K562 (cell line): ENCODE measurements at regions not wholly inside any gene's neighbourhood (a gene's known extent, or its start where the extent isn't known, plus 50 kb on each side); places are given as distances from the start of the nearest gene placed in this dataset.

Source experiments
- ATAC-seq: fragments of 200-7000 bp; cut with Tn5 transposase; 3 replicates; pipeline ENCODE4 v1.9.1; 2020; ENCODE audit warnings: moderate library complexity
- BruUV-seq: library from RNA; stranded (reverse); fragments of 400-500 nt; replicated peaks from 2 replicates; lab custom pipeline; 2021; lab: Mats Ljungman, UMichigan
- CTCF ChIA-PET: fragments of 300-600 bp; formaldehyde crosslinking; extraction: SDS; loops from one replicate; lab custom pipeline; 2021; ENCODE audit warnings: low intra/inter-chr PET ratio; lab: Yijun Ruan, JAX
- POLR2A ChIA-PET: fragments of 300-600, 350-650 bp; sonication (Branson Sonifier 250); formaldehyde crosslinking; extraction: SDS; loops from one replicate; lab custom pipeline; 2021; ENCODE audit warnings: antibody characterized with exemption, inconsistent platforms; lab: Yijun Ruan, JAX
- DNase-seq, 4 experiments: peaks; one replicate each; pipeline versions ENCODE4 v3.0.0 to v3.0.0-alpha.2; 2011 to 2018; ENCODE audit warnings: low spot score in 3 of 4, mixed read lengths in 3 of 4; ENCODE audit errors: extremely low read depth in 1 of 4
- FAIRE-seq: peaks from 2 replicates; lab custom pipeline; 2011; peaks lifted over from hg19 to GRCh38; lab: Jason Lieb, UNC
- H2AFZ ChIP-seq: 2 replicates; pipeline ENCODE4 v1.6.0; 2011; ENCODE audit warnings: low read depth, low read length, control low read depth, inconsistent platforms
- H3K27ac ChIP-seq: fragments of 200-600 bp; 3 replicates; pipeline ENCODE4 v1.8.0; 2011; ENCODE audit warnings: low read depth, mild to moderate bottlenecking, control low read depth, inconsistent platforms, low read length, moderate library complexity, mixed read lengths; ENCODE audit errors: extremely low read depth
- H3K27me3 ChIP-seq, 2 experiments: fragments of 300-600 bp in 1 of 2; 2 replicates in 1 of 2; 3 replicates in 1 of 2; pipeline versions ENCODE4 v1.6.0 to v1.8.0; 2011; ENCODE audit warnings: inconsistent platforms in 2 of 2, low read length in 2 of 2, mild to moderate bottlenecking in 1 of 2, mixed read lengths in 1 of 2, moderate library complexity in 1 of 2; ENCODE audit not compliant: control insufficient read depth in 2 of 2, insufficient read depth in 2 of 2
- H3K36me3 ChIP-seq: fragments of 300-600 bp; 3 replicates; pipeline ENCODE4 v1.8.0; 2011; ENCODE audit warnings: mild to moderate bottlenecking, low read length, inconsistent platforms; ENCODE audit not compliant: control insufficient read depth, insufficient read depth
- H3K4me1 ChIP-seq, 2 experiments: fragments of 200-600 bp in 1 of 2; replicated peaks in 1 of 2; 2 replicates in 1 of 2; 3 replicates in 1 of 2; pipeline versions ENCODE4 v1.5.1 to v1.8.0; 2011; ENCODE audit warnings: inconsistent platforms in 2 of 2, low read length in 2 of 2, mild to moderate bottlenecking in 1 of 2, mixed read lengths in 1 of 2, moderate library complexity in 1 of 2; ENCODE audit not compliant: control insufficient read depth in 2 of 2, insufficient read depth in 2 of 2
- H3K4me2 ChIP-seq: 2 replicates; pipeline ENCODE4 v1.6.1; 2011; ENCODE audit warnings: low read length, control low read depth, inconsistent platforms, mixed read lengths; ENCODE audit not compliant: insufficient read depth
- H3K4me3 ChIP-seq: fragments of 200-600 bp; sonication (generic), shearing (Covaris generic); 2 replicates; pipeline ENCODE4 v1.5.1; 2016; ENCODE audit warnings: control low read depth, inconsistent platforms
- H3K79me2 ChIP-seq: fragments of 200-600 bp; 3 replicates; pipeline ENCODE4 v1.8.0; 2011; ENCODE audit warnings: low read length, inconsistent platforms; ENCODE audit not compliant: control insufficient read depth, insufficient read depth
- H3K9ac ChIP-seq, 2 experiments: 2 replicates each; pipeline versions ENCODE4 v1.6.0 to v1.6.1; 2011; ENCODE audit warnings: low read depth in 2 of 2, low read length in 2 of 2, control low read depth in 1 of 2, inconsistent platforms in 1 of 2, mild to moderate bottlenecking in 1 of 2, mixed read lengths in 1 of 2; ENCODE audit not compliant: insufficient read depth in 1 of 2
- H3K9me1 ChIP-seq: one replicate; pipeline ENCODE4 v1.6.0; 2011; ENCODE audit warnings: inconsistent platforms, mild to moderate bottlenecking, low read length, moderate library complexity; ENCODE audit not compliant: control insufficient read depth, insufficient read depth
- H3K9me3 ChIP-seq: replicated peaks from 2 replicates; pipeline ENCODE4 v1.5.1; 2011; ENCODE audit warnings: low read depth, low read length, inconsistent platforms; ENCODE audit not compliant: control insufficient read depth, insufficient read depth
- H4K20me1 ChIP-seq: replicated peaks from 2 replicates; pipeline ENCODE4 v1.6.1; 2011; ENCODE audit warnings: low read length, inconsistent platforms, mixed read lengths; ENCODE audit not compliant: control insufficient read depth, insufficient read depth
- ARHGAP35 ChIP-seq: fragments of 450-650 bp; IDR thresholded peaks from 2 replicates; pipeline ENCODE4 v1.6.1; 2018; ENCODE audit not compliant: partially characterized antibody
- ASH1L ChIP-seq: fragments of 450-650 bp; IDR thresholded peaks from 2 replicates; pipeline ENCODE4 v1.6.1; 2018; ENCODE audit warnings: borderline replicate concordance, mild to moderate bottlenecking, low read depth; ENCODE audit not compliant: partially characterized antibody
- CAMTA2 ChIP-seq: fragments of 250-450 bp; sonication (Bioruptor Pico); conservative IDR thresholded peaks from 2 replicates; pipeline ENCODE4 v1.5.1; 2022
- CBX3 ChIP-seq, 2 experiments: IDR thresholded peaks; 1 replicate in 1 of 2; 2 replicates in 1 of 2; pipeline ENCODE4 v1.6.1; 2012; ENCODE audit warnings: inconsistent platforms in 2 of 2, low read length in 2 of 2, borderline replicate concordance in 1 of 2, control low read depth in 1 of 2
- FOXP4 ChIP-seq: sonication (generic); formaldehyde crosslinking; IDR thresholded peaks from 2 replicates; pipeline ENCODE4 v1.8.0; 2022; ENCODE audit warnings: mild to moderate bottlenecking, missing genetic modification reagents, borderline replicate concordance
- GTF2F1 ChIP-seq: IDR thresholded peaks from 2 replicates; pipeline ENCODE4 v1.6.1; 2011; ENCODE audit warnings: low read depth, low read length, improper control_type of control experiment
- MAFK ChIP-seq: IDR thresholded peaks from 2 replicates; pipeline ENCODE4 v1.6.1; 2011; ENCODE audit warnings: low read length, improper control_type of control experiment
- MEF2A ChIP-seq: IDR thresholded peaks from 2 replicates; pipeline ENCODE4 v1.6.1; 2011; ENCODE audit warnings: low read depth, mild to moderate bottlenecking, low read length, moderate library complexity; ENCODE audit not compliant: control insufficient read depth
- MTA2 ChIP-seq: fragments of 450-650 bp; IDR thresholded peaks from 2 replicates; pipeline ENCODE4 v1.6.1; 2016; ENCODE audit warnings: low read depth
- NEUROD1 ChIP-seq: fragments of 150-350 bp; IDR thresholded peaks from 2 replicates; pipeline ENCODE4 v1.6.1; 2014; ENCODE audit warnings: borderline replicate concordance, low read length, low read depth; ENCODE audit not compliant: partially characterized antibody
- PHB2 ChIP-seq: fragments of 450-650 bp; IDR thresholded peaks from 2 replicates; pipeline ENCODE4 v1.6.1; 2017; ENCODE audit warnings: low read depth
- RBM34 ChIP-seq: fragments of 200-400 bp; formaldehyde crosslinking; IDR thresholded peaks from 2 replicates; pipeline ENCODE4 v1.6.1; 2018; ENCODE audit warnings: low read length, borderline replicate concordance; ENCODE audit not compliant: insufficient read depth
- RCOR1 ChIP-seq, 2 experiments: IDR thresholded peaks; 2 replicates each; pipeline ENCODE4 v1.6.1; 2012; ENCODE audit warnings: low read depth in 2 of 2, low read length in 2 of 2, borderline replicate concordance in 1 of 2, improper control_type of control experiment in 1 of 2
- SMAD1 ChIP-seq: fragments of 150-350 bp; IDR thresholded peaks from 2 replicates; pipeline ENCODE4 v1.6.1; 2014; ENCODE audit warnings: low read length, low read depth; ENCODE audit not compliant: partially characterized antibody
- TAF1 ChIP-seq: IDR thresholded peaks from 2 replicates; pipeline ENCODE4 v1.6.1; 2011; ENCODE audit warnings: mild to moderate bottlenecking, low read length, moderate library complexity; ENCODE audit not compliant: insufficient read depth, control insufficient read depth, severe bottlenecking; ENCODE audit errors: extremely low read depth
- TGIF2 ChIP-seq: sonication (generic); formaldehyde crosslinking; IDR thresholded peaks from 2 replicates; pipeline ENCODE4 v1.8.1; 2022; ENCODE audit warnings: mild to moderate bottlenecking, missing genetic modification reagents, moderate library complexity
- WHSC1 ChIP-seq: IDR thresholded peaks from one replicate; pipeline ENCODE4 v1.6.1; 2012; ENCODE audit warnings: low read length, control low read depth, inconsistent platforms
- ZBTB7A ChIP-seq: IDR thresholded peaks from 2 replicates; pipeline ENCODE4 v1.6.1; 2011; ENCODE audit warnings: low read depth, mild to moderate bottlenecking, low read length, moderate library complexity, borderline replicate concordance; ENCODE audit not compliant: control insufficient read depth
- ZNF347 ChIP-seq: fragments of 450-650 bp; formaldehyde crosslinking; IDR thresholded peaks from 2 replicates; pipeline ENCODE4 v1.4.0; 2020; ENCODE audit warnings: low read depth, mild to moderate bottlenecking, moderate library complexity
- ZNF586 ChIP-seq: fragments of 450-650 bp; formaldehyde crosslinking; conservative IDR thresholded peaks from 2 replicates; pipeline ENCODE4 v1.4.0; 2020; ENCODE audit warnings: mild to moderate bottlenecking, moderate library complexity
- WGBS: fragments of 100-300 bp; shearing (Covaris generic); methylation state at CpG from one replicate; pipeline ENCODE4 v1.1.6; 2016; ENCODE audit warnings: low coverage, mixed read lengths; ENCODE audit not compliant: insufficient coverage; ENCODE audit errors: missing lambda C conversion rate; 5-methylcytosine and 5-hydroxymethylcytosine counted together
- in situ Hi-C: fragments of 300-500 bp; cut with MboI; formaldehyde crosslinking; loops from 4 replicates; pipeline ENCODE4 v1.15.0; 2018; ENCODE audit warnings: inconsistent platforms, mixed read lengths
- intact Hi-C: fragments of 100-400 bp; cut with micrococcal nuclease; formaldehyde crosslinking; loops from 2 replicates; pipeline ENCODE4 v1.14.2; 2022

GRCh38 chr2:194424683-194425209 lies 1232.3 kb upstream of the SLC39A10 start:
- no peak overlapping the region for H3K27ac ChIP-seq
- H3K4me1 ChIP-seq, result no peaks in the 10 kb centered on the region
- no peak for DNase-seq
- no peaks in the 10 kb centered on the region for H3K36me3 ChIP-seq
- H3K9me1 ChIP-seq, result no peaks in the 10 kb centered on the region
- in situ Hi-C loops (no loop called here), intact Hi-C loops (no loop called here)
- no peak for TF ChIP-seq WHSC1
- no peak for TF ChIP-seq RCOR1 (IDR thresholded peaks at IDR 0.05; ENCODE audit: borderline replicate concordance in 1 of 2, low read depth in 2 of 2, low read length in 2 of 2)
- no peak for TF ChIP-seq FOXP4 (CRISPR knock-in tag)
- TF ChIP-seq CBX3 (IDR thresholded peaks at IDR 0.05; ENCODE audit: borderline replicate concordance in 1 of 2, low read length in 2 of 2), result no peak
- no peak for TF ChIP-seq TAF1
- TF ChIP-seq ARHGAP35, result no peak
- TF ChIP-seq ZBTB7A, result no peak
- no peak for TF ChIP-seq CAMTA2
- TF ChIP-seq MAFK, result no peak
- TF ChIP-seq ZNF586, result no peak
- TF ChIP-seq RBM34, result no peak
- no peak for TF ChIP-seq PHB2
- TF ChIP-seq ASH1L, result no peak
- TF ChIP-seq TGIF2 (CRISPR knock-in tag), result no peak
- no peak for TF ChIP-seq SMAD1
- no peak for TF ChIP-seq MTA2
- no peak for TF ChIP-seq ZNF347
- no peak for TF ChIP-seq GTF2F1
- TF ChIP-seq MEF2A, result no peak
- TF ChIP-seq NEUROD1, result no peak
- FAIRE-seq, result no peak
- WGBS, result 2% methylated on average over 3 of the region's 3 CpGs
- no peak overlapping the region for H2AFZ ChIP-seq
- no TSS peak for BruUV-seq
- no peaks in the 10 kb centered on the region for H3K27me3 ChIP-seq
- no peak overlapping the region for H3K4me2 ChIP-seq
- H3K79me2 ChIP-seq, result no peaks in the 10 kb centered on the region
- H3K4me3 ChIP-seq, result no peak overlapping the region
- no peak for ATAC-seq
- ChIA-PET POLR2A (no interaction called here), CTCF (no interaction called here)
- no peak overlapping the region for H3K9ac ChIP-seq
- H3K9me3 ChIP-seq, result no peaks in the 10 kb centered on the region
- H4K20me1 ChIP-seq, result no peaks in the 10 kb centered on the region
